HG03025 (cell line): ENCODE measurements at regions not wholly inside any gene's neighbourhood (a gene's known extent, or its start where the extent isn't known, plus 50 kb on each side); places are given as distances from the start of the nearest gene placed in this dataset.
"Not testable (repeated sequence)": the region's sequence is repeated elsewhere in the genome, so short reads cannot be mapped to it uniquely, and the experiment has no call there.

Source experiments
- ATAC-seq: cut with Tn5 transposase; IDR thresholded peaks from one replicate; pipeline ENCODE4 v1.9.1; 2021; ENCODE audit warnings: mild to moderate bottlenecking, moderate library complexity; ENCODE audit not compliant: unreplicated experiment, low FRiP score

- ATAC-seq = no peak
These were observed 258.1 kb downstream of the PCNX1 start for GRCh38 chr14:71165121-71166031.

DNA sequence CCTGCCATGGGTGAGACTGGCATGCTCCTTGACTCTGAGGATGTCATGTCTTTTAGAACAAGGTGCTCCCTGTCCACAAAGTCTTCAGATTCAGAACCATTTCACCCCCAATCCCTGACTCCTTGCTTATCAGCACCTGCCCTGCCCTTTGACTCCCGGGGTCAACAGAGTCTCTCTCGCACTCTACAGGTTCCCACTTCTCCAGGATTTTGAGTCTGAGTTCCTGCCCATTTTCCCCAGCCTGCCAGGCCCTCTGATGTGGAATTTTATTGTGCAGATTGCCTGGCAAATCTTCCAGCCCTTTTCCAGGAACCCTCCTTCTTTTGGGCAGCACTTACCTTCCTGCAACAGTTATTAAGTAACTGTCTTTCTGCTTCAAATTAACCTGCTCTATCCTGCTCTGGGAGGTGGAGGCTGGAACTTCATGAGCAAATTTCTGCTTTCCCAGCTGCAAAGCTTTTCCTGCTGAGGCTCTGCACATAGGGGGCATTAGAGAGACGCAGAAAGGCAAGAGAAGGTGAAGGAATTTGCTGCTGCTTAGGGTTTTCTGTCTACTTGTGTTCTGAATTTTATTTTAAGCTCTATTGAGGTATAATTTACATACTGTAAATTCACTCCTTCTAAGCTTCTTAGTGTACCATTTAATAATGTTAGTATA, 259.1 kb downstream of the PCNX1 start:
- no peak for ATAC-seq

DNA sequence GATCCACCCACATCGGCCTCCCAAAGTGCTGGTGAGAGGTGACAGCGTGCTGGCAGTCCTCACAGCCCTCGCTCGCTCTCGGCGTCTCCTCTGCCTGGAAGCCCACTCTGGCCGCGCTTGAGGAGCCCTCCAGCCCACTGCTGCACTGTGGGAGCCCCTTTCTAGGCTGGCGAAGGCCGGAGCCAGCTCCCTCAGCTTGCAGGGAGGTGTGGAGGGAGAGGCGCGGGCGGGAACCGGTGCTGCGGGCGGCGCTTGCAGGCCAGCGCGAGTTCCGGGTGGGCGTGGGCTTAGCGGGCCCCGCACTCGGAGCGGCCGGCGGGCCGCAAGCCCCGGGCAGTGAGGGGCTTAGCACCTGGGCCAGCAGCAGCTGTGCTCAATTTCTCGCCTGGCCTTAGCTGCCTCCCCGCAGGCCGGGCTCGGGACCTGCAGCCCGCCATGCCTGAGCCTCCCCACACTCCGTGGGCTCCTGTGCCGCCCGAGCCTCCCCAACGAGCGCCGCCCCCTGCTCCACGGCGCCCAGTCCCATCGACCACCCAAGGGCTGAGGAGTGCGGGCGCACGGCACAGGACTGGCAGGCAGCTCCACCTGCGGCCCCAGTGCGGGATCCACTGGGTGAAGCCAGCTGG, 260.2 kb downstream of the PCNX1 start:
- not testable (repeated sequence) for ATAC-seq

DNA sequence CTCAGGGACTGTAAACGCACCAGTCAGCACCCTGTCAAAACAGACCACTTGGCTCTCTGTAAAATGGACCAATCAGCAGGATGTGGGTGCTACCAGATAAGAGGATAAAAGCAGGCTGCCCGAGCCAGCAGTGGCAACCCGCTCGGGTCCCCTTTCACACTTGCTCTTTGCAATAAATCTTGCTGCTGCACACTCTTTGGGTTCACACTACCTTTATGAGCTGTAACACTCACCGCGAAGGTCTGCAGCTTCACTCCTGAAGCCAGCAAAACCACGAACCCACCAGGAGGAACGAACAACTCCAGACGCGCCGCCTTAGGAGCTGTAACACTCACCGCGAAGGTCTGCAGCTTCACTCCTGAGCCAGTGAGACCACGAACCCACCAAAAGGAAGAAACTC, 260.9 kb downstream of the PCNX1 start:
- ATAC-seq = not testable (repeated sequence)

DNA sequence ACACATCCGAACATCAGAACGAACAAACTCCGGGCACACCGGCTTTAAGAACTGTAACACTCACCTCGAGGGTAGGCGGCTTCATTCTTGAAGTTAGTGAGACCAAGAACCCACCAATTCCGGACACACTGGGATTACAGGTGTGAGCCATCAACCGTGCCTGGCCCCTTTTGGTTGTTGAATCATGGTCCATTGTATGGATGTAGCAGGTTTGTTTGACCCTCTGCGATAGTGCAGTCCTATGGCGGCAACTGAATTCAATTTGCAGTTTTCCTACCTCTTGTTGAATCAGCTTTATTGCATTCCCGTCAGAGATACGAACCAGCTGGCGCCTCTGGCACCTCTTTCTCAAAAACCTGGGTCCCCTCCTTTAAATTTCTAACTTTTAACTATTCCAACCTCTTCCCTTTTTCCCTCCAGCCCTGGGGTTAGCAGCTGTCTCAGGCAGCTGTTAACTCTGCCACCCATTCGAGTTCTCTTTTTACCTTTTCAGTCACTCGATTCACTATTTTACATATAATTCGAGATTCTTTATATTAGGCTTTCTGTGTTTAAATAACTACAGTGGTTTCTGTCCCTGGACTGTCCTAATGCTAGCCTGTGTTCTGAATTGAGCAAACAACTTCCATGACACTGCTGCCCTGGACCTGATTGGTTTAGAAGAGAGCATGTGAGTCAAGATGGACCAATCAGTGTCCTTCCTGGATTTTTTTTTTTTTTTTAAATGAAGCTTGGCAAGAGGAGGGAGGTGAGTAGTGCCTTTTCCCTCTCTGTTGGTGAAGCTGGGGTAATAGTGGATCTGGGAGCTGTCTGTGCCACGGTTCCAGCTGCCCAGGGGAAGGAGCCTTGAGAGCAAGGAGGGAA, 261.5 kb downstream of the PCNX1 start:
- ATAC-seq = no peak

DNA sequence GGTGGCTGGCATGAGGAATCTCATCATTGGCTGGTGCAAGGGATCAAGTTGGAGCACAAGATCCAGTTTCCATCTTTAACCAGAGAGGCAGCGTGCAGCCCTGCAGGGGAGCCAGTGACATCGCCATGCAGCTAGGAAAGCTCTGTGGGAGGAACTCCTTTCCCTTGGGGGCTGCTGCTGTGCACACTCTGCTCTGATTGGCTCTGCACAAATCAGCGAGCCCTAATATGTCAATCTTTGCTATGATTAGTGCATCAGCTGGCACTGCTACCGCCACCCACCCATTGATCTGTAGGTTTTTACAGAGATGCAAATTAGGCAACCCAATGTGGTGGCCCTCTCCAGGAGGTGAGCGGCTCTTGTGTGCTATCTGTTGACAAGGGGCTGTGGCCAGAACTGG, 262.6 kb downstream of the PCNX1 start:
- ATAC-seq = no peak

GRCh38 chr14:71175491-71175890, 268.2 kb downstream of the PCNX1 start:
- no peak for ATAC-seq

DNA sequence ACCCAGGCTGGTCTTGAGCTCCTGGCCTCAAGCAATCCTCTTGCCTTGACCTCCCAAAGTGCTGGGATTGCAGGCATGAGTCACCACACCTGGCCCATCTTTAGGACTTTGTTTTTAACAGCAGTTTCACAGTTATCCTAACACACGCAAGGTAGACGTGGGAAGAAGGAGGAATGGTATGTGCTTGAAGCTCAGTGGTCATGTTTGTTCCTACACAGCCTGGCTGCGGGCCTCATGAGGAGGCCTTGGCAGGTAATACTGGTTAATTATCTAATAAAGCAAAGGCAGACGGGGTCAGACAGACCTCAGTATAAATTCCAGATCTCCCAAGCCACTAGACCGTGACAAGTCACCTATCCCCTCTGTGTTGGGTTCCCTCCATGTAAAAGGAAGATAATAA, 271.8 kb downstream of the PCNX1 start:
- ATAC-seq = no peak

DNA sequence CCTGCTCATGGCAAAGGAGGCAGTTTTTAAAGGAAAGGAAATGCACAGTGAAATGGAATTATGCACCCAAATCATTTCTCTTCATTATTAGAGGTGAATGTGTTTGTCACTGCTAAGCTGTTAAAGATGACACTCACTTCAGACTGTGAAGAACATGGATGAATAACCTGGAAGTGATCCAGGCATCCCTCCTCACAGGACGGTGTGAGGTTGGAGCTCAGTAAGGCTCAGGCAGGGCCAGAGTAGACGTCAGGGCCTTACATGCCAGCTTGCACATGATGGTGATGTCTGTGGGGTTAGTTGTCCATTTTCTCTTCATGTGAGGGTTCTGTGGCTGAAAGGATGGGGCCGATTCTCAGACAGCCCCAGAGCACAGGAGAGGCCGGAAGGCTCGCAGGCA, 273.1 kb downstream of the PCNX1 start:
- ATAC-seq = no peak

DNA sequence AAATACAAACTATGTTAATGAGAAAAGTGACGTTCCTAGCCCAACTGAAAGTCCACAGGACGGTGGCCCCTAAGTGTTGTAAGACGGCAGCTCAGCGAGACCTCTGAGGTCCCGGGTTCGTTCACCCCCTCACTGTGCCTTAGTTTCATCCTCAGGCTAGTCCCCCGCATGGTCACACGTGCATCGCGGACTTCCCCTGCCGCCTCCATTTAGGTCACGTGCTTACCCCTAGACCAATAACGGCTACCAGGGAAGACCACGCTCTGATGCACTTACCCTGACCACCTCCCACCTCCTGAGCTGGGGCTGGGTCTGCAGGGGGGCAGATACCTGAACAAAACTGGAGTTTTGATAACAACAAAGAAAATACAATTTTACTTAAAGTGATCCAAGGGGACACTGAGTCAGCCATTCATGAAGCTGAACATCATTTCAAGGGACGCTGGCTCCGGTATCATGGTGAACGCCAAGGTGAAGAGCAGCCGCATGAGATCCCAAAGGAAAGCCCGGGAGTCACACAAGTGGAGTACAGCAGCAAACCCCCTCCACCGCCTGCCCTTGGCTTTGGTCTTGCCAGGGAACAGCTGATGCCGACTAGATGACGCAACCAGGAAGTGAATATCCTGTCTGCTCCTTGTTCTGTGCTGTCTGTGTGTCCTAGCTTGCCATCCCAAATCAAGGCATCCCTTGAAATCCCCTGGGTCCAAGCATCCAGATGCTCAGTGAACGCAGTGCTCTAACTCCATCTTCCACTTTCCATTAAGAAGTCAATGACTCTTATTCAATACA, 274.1 kb downstream of the PCNX1 start:
- ATAC-seq = no peak

DNA sequence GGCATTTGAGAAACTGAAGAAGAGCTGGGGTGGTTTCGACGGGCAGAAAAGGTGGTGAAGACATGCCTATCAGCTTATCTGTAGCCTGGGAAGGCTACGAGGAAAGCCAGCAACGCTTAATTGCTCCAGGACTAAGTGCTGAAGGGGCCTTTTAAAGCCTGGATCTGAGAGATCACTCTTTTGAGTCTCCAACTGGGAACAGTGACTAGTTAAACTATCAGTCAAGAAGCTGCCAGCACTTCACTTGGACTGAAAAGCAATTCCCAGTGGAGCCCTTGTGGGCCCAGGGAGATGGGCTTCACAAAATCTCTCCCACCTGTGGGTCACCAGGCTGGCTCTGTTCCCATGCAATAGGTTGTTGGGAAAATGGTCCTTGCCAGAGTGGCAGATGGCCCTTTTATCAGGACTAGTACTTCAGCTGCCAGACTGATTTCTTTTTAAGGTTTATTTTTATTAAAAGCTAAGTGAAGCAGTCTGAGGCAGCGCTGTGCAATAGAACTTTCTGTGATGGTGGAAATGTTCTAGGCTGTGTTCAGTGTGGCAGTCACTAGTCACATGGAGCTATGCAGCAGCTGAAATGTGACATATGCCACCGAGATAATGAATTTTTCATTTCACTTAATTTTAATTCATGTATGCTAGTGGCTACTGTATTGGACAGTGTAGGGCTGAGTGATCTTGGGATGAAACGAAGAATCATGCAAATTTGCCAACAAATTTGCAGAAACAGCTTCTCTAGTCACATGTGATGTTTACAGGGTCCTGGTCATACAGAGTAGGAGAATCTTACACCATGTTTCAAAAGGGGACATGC, 276.8 kb downstream of the PCNX1 start:
- ATAC-seq = no peak

DNA sequence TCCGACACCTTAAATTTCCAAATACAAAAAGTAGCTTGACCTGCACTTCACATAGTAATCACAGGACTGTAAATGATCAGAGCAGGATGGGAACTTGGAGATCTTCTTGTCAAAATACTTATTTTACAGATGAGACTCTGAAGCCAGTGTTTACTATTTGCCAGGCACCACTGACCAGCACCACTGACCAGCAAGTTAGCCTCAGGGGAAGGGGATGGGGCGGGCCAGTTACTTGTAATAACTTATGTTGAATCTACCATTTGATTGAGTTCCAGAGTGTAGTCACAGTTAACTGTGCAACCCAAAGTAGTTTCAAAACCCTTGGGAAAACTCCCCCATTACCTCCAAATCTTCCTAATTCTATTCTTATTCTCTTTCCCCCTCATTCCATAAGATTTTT, 278.4 kb downstream of the PCNX1 start:
- no peak for ATAC-seq

DNA sequence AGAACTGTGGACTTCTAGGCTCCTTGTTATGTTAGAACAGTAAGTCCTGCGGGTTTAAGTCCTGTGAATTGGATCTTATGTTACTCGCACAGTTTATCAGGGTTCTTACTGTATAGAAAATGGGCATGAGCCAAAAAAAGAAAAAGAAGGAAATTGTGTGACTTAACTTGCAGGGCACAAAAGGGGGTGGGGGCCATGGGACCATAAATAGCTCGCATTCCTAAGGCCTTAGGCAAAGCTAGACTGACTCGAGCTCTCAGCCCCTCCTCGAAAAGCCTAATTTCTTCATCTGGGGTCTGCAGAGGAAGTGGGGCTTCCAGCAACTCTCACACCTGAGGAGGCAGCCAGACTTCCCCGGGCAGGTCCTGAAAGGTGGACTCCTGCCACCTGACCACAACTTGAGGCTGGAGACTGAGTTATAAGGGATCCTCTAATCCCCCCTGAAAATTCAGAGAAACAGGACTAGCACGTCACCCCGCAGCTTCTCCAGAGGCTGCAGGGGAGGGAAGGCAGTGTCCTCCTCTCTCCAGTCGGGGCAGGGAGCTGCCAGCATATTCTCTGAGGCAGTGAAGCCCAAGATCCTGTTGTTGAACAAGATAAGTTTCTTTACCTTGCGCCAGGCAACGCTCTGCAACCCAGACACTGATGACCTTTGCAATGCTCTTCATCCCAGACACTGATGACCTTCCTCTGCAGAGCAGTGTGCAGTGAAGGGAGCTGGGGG, 280.5 kb downstream of the PCNX1 start:
- no peak for ATAC-seq

DNA sequence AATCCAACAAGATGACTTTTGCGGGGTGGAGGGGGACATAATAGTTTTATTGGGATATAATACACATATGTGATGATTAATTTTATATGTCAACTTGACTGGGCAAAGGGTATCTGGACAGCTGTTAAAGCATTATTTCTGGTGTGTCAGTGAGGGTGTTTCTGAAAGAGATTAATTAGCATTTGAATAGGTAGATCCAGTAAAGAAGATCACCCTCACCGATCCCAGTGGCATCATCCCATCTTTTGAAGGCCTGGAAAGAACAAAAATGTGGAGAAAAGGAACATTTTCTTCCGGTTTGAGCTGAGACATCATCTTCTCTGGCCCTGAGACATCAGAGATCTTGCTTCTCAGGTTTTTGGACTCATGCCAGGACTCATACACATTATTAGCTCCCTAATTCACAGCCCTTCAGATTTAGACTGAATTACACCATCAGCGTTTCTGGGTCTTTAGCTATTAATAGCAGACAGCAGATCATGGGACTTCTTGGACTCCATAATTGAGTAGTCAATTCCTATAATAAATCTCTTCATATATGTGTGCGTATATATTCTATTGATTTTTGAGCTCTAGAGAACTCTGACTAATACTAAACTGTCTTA, 283.6 kb downstream of the PCNX1 start:
- ATAC-seq = no peak

DNA sequence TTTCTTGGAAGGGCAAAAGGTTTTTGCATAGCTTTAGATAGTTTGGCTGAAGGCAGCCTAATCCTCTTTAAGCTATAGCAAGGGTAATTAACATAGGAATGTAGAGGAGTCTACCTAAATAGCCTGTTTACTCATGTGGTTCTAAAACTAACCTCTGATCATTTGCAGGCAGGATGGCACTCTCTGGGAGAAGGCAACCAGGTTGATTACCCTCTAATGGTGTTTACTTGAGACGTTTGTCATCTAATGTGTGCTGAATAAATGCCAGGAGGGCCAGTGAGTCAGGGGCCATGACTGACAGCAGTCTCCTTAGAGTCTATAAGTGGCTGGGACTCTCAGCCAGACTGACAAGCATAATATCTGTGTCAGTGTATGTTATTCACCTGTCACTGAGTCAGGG, 286.4 kb downstream of the PCNX1 start:
- ATAC-seq = no peak

- ATAC-seq = no peak
These were observed 287.0 kb downstream of the PCNX1 start for GRCh38 chr14:71194251-71194650.

- no peak for ATAC-seq
These were observed 289.7 kb downstream of the PCNX1 start for GRCh38 chr14:71196921-71197320.

GRCh38 chr14:71198687-71199086, 291.4 kb downstream of the PCNX1 start:
- ATAC-seq = no peak
